NCI-H1105 treated with DMSO at 0.1 percent for 48 hours (cell line): ENCODE measurements at regions not wholly inside any gene's neighbourhood (a gene's known extent, or its start where the extent isn't known, plus 50 kb on each side); places are given as distances from the start of the nearest gene placed in this dataset.
"Not testable (repeated sequence)": the region's sequence is repeated elsewhere in the genome, so short reads cannot be mapped to it uniquely, and the experiment has no call there.

Experiments
- DNase-seq: peaks from one replicate; lab custom pipeline; 2025; lab: John Stamatoyannopoulos, UW

DNA sequence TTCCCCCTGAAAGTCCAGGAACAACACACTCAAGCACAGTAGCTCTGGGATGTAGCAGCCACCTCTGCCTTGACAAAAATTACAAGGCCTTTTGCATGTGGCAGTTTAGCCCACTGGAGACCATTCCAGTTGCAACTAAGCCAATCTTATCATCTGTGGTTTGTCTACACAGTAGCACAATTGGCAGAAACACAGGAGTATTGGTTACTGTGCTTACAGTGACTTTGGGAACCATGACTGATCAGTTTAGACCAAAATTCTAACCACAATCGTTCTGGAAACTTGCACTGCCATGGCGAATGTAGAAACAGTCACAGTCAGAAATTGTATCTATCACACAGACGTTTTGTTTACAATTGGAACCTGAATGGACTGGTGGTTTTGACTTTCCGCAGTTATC, 403.7 kb upstream of the MEIS1 start:
- DNase-seq = no peak

- DNase-seq = no peak
Observed at GRCh38 chr2:66030553-66030952, 404.4 kb upstream of the MEIS1 start.

DNA sequence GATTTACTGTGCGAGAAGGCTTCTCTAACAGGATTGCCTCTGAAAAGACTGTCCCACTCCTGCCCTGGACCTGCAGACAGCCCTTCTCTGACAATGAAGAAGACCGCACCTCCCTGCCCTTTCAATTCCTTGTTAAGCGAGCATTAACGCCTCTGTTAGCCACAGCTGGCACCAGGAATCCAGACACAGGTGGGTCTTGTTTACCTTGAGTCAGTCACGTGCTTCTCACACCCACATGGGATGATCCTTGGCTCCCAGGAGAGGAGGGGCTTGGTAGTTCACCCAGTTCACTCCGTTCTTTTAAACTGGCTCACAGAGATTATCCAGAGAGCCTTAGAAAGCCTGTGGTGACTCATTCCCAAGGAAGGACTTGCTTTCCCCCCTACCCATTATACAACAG, 410.5 kb upstream of the MEIS1 start:
- no peak for DNase-seq

- peak; percentile 8 for DNase-seq
Observed at GRCh38 chr2:66021296-66021695, 413.6 kb upstream of the MEIS1 start.

- DNase-seq = no peak
Observed at GRCh38 chr2:66017763-66018162, 417.2 kb upstream of the MEIS1 start.

DNA sequence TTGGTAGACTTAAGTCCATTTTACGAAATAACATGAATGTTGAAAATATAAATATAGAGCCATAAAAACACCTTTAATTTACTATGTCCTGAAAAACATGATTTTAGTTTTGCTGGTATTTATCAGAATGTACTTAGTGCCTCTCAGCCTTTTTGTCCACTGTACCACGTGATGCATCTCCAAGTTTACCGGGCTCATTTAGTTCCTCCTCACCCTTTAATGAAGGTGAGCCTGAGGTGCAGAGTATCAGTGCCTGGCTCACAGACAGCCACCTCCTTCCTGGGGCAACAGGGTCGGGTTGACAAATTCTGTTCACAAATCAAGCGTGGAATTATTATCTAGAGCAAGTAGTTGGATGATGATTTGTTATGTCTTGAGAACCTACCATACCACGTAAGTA, 420.5 kb upstream of the MEIS1 start:
- DNase-seq = no peak

DNA sequence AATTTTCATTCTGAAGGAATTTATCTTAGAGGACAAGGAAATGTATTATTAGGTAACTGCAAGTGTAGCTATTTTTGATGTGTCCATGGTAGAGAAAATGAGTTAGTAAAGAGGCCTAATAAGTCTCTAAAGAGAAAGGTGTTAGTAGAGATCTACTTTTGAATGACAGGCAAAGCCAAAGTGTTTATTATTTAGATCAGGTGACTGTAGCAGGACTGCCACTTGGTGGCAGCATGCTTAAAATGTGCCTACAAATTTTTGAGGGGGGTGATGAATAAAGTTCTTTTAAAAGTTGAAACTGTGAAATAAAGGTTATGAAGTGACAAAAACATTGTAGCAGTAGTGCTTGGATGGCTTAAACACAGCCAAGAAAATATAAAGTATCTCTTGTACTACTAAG, 421.5 kb upstream of the MEIS1 start:
- DNase-seq = no peak

GRCh38 chr2:66003931-66004330, 431.0 kb upstream of the MEIS1 start:
- no peak for DNase-seq

DNA sequence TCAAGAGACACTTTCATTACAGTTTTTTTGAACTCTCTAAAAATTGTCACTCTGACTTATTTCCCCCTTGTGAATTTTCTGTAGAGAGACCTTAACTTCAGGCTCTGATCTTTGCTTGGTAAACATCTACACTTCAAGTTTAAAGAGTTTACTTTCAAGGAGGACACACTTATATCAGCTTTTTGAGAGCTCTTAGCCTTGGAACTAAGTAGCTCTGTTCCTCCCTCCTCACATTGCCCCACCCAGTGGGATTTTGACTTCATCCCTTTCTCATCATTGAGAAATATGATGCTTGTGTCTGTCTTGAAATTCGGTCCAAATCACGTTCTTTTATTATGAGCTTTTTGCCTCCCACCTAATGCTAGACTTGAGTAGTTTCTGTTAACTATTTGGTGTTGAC, 433.4 kb upstream of the MEIS1 start:
- no peak for DNase-seq

DNA sequence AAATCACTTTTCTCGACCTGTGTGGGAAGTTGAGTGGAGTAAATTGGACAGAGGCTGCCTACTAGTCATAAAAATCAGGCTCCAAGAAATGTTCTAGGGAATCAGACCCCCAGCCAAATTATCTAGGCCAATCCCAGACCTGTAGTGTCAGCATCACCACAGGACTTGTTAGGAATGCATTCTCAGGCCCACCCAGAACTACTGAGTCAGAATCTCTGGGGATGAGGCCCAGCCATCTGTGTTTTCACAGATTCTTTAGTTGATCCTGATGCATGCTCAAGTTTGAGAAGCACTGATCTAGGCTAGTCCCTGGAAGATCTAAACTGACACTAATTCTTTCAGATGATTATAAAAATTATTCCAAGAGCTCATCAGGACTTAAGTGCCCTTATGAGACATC, 434.0 kb upstream of the MEIS1 start:
- no peak for DNase-seq

- peak; percentile 1 for DNase-seq
Observed at GRCh38 chr2:65999796-66000195, 435.1 kb upstream of the MEIS1 start.

GRCh38 chr2:65999103-65999502, 435.8 kb upstream of the MEIS1 start:
- DNase-seq = peak; percentile 34

- DNase-seq = no peak
Observed at GRCh38 chr2:65997961-65998360, 437.0 kb upstream of the MEIS1 start.

GRCh38 chr2:65992198-65992554, 442.7 kb upstream of the MEIS1 start:
- no peak for DNase-seq

GRCh38 chr2:65991381-65992197, 443.3 kb upstream of the MEIS1 start:
- peak; percentile 81 for DNase-seq

DNA sequence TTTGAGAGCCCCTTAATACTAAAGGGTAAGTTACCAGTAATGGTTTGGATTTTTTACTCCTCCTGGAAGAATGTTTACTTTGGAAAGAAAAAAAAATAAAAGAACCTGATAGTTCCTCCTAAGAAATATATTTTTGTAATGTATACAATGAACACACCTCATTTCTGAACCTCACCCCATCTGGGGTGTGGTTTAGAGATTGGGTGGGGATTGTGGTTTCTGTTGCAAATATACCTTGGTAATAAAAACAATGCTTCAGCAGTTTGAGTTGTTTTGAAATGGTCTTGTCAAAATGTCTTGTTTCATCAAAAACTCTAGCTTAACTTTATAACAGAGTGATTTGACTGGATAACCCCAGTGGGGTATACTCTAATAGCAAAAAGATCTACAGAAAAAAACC, 448.9 kb upstream of the MEIS1 start:
- DNase-seq = no peak

- no peak for DNase-seq
Observed at GRCh38 chr2:65980531-65980930, 454.4 kb upstream of the MEIS1 start.

DNA sequence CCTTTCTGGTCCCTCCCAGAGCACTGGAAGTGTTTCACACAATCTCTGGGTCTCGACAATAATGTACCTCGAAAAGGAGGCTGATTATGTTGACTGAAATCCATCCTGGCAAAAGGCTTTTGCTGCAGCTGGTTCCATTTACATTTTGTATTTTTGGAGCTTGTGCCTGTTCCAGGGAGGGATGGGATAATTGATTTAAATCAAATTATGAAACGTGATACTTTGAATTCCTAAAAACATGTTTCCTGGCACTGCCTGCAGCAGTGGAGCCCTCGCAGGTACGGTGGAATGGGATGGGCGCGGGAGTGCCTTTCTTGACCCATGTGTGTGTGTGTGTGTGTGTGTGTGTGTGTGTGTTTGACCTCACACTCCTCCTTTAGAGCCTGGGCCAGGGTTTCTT, 455.5 kb upstream of the MEIS1 start:
- no peak for DNase-seq

DNA sequence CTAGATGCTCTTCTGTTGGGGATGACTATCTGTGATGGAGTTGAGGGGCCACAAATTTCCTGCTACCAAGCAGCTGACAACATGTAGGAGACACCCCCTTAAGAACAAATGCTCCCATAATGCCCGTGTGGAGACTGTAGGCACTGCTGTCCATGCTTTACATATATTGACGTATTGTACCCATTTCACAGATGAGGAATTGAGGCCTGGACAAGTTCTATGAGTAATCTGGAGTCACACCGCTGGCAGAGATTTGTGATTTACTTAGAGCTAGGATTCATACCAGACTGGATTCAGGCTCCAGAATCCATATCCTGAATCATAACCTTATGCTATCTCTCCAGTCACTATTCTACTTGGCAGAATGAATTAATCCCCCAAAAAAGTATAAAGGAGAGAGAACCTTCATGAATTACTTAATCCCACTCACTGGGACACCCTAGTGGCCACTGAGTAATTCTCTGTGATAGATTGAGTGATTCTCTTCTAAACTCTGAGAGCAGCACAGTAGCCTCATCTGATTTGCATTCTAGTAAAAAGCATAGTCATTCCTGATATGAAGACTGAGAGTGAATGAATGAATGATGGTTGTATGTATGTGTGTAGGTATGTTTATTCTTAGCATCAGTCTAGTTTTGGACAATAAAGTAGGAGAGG, 460.7 kb upstream of the MEIS1 start:
- no peak for DNase-seq

GRCh38 chr2:65969161-65969560, 465.8 kb upstream of the MEIS1 start:
- DNase-seq = no peak

GRCh38 chr2:65963303-65963702, 471.6 kb upstream of the MEIS1 start:
- DNase-seq = not testable (repeated sequence)

- no peak for DNase-seq
Observed at GRCh38 chr2:65960953-65961352, 474.0 kb upstream of the MEIS1 start.

DNA sequence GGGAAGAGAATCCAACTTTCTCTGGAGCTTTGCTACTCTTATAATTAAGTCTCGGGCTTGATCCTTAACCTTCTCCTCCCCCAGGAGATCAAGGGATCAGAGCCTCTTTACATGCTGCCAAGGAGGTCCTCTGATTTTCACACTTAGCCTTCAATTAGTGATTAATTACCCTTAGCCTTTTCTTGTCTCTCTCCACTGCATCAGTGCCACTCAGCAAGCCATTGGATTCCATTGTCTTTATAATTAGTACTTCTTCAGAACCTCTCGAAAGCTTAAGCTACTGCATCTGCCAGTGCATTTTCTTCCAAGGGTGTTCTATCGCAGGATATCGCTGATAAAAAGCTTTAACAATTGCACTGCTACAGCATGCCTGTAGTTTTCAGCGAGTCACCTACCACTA, 477.0 kb upstream of the MEIS1 start:
- DNase-seq = peak; percentile 9

DNA sequence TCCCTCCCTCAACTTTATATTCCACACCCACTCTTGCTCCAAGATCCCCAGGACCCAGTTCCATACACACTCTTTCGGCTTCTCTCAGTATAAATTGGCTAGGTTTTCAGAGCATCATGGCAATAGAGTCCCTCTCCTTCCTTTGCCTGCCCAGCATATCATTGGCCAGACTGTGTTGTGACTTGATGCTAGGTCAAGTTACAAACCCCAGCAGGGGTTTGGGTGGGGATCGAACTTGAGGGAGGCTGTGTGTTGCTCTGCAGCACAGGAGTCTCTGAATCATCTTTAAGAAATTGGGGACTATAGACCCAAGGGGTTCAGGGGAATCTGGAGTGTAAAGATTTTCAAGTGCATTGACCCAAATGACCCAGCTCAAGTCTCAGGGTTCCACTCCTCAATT, 477.5 kb upstream of the MEIS1 start:
- no peak for DNase-seq
